ENCODE measurements at regions not wholly inside any gene's neighbourhood (a gene's known extent, or its start where the extent isn't known, plus 50 kb on each side); places are given as distances from the start of the nearest gene placed in this dataset.
"Not testable (repeated sequence)": the region's sequence is repeated elsewhere in the genome, so short reads cannot be mapped to it uniquely, and the experiment has no call there.

GRCh38 chr15:34514251-34514670, 69.2 kb downstream of the GOLGA8B start:
- Histone ChIP-seq H3K9me3 (ENCODE audit: control insufficient read depth, low read length) (no peaks in the 10 kb centered on the region), H3K36me3 (ENCODE audit: control insufficient read depth, insufficient read depth, low read length) (no peaks in the 10 kb centered on the region), H2AFZ (peak overlapping the region; percentile 96), H3K27ac (peak overlapping the region; percentile 76), H3K4me3 (ENCODE audit: low read depth, low read length) (peak overlapping the region; percentile 62), H3K27me3 (ENCODE audit: control insufficient read depth, insufficient read depth, low read length) (no peaks in the 10 kb centered on the region), H3K9ac (peak overlapping the region; percentile 37), H3K79me2 (no peaks in the 10 kb centered on the region), H3K4me2 (ENCODE audit: low read length) (peak overlapping the region; percentile 82), H3K4me1 (peaks cover 3% of the 10 kb centered on the region)
- no peak for TF ChIP-seq CTCF (IDR thresholded peaks at IDR 0.05)

- Histone ChIP-seq H2AFZ (no peak overlapping the region), H3K9ac (no peak overlapping the region), H3K4me2 (ENCODE audit: low read length) (no peak overlapping the region), H3K79me2 (no peaks in the 10 kb centered on the region), H3K4me3 (ENCODE audit: low read depth, low read length) (no peak overlapping the region), H3K4me1 (peaks cover 3% of the 10 kb centered on the region), H3K9me3 (ENCODE audit: control insufficient read depth, low read length) (no peaks in the 10 kb centered on the region), H3K36me3 (ENCODE audit: control insufficient read depth, insufficient read depth, low read length) (no peaks in the 10 kb centered on the region), H3K27me3 (ENCODE audit: control insufficient read depth, insufficient read depth, low read length) (no peaks in the 10 kb centered on the region), H3K27ac (no peak overlapping the region)
- no peak for TF ChIP-seq CTCF (IDR thresholded peaks at IDR 0.05)
These were observed 70.8 kb downstream of the GOLGA8B start for GRCh38 chr15:34512628-34513027.

GRCh38 chr15:34501131-34501530, 63.5 kb upstream of the GOLGA8A start:
- no peaks in the 10 kb centered on the region for H3K79me2 ChIP-seq
- H2AFZ ChIP-seq: no peak overlapping the region
- no peaks in the 10 kb centered on the region for H3K27me3 ChIP-seq (ENCODE audit: control insufficient read depth, insufficient read depth, low read length)
- H3K4me3 ChIP-seq (ENCODE audit: low read depth, low read length): no peak overlapping the region
- H3K4me1 ChIP-seq: no peaks in the 10 kb centered on the region
- H3K27ac ChIP-seq: no peak overlapping the region
- TF ChIP-seq CTCF (IDR thresholded peaks at IDR 0.05): no peak
- no peaks in the 10 kb centered on the region for H3K36me3 ChIP-seq (ENCODE audit: control insufficient read depth, insufficient read depth, low read length)
- no peak overlapping the region for H3K9ac ChIP-seq
- no peaks in the 10 kb centered on the region for H3K9me3 ChIP-seq (ENCODE audit: control insufficient read depth, low read length)
- no peak overlapping the region for H3K4me2 ChIP-seq (ENCODE audit: low read length)

- Histone ChIP-seq H3K27ac (no peak overlapping the region), H3K27me3 (ENCODE audit: control insufficient read depth, insufficient read depth, low read length) (no peaks in the 10 kb centered on the region), H2AFZ (no peak overlapping the region), H3K4me2 (ENCODE audit: low read length) (no peak overlapping the region), H3K9ac (no peak overlapping the region), H3K79me2 (no peaks in the 10 kb centered on the region), H3K4me3 (ENCODE audit: low read depth, low read length) (no peak overlapping the region), H3K9me3 (ENCODE audit: control insufficient read depth, low read length) (no peaks in the 10 kb centered on the region), H3K4me1 (no peaks in the 10 kb centered on the region), H3K36me3 (ENCODE audit: control insufficient read depth, insufficient read depth, low read length) (no peaks in the 10 kb centered on the region)
- no peak for TF ChIP-seq CTCF (IDR thresholded peaks at IDR 0.05)
These were observed 58.8 kb upstream of the GOLGA8A start for GRCh38 chr15:34496207-34496995.

GRCh38 chr15:34495707-34496106, 58.1 kb upstream of the GOLGA8A start:
- not testable (repeated sequence) for H3K4me2 ChIP-seq (ENCODE audit: low read length); H3K9me3 ChIP-seq (ENCODE audit: control insufficient read depth, low read length); H3K79me2 ChIP-seq; H3K27ac ChIP-seq; H3K4me3 ChIP-seq (ENCODE audit: low read depth, low read length); H3K27me3 ChIP-seq (ENCODE audit: control insufficient read depth, insufficient read depth, low read length); H3K4me1 ChIP-seq; H3K36me3 ChIP-seq (ENCODE audit: control insufficient read depth, insufficient read depth, low read length); H3K9ac ChIP-seq; H2AFZ ChIP-seq
